Fibroblast of lung (primary cell): ENCODE measurements at regions not wholly inside any gene's neighbourhood (a gene's known extent, or its start where the extent isn't known, plus 50 kb on each side); places are given as distances from the start of the nearest gene placed in this dataset.

ENCODE experiments used
- EZH2 ChIP-seq: IDR thresholded peaks from 2 replicates; pipeline ENCODE4 v1.5.1; 2012; ENCODE audit warnings: low read length, control low read depth, mild to moderate bottlenecking; ENCODE audit errors: missing control alignments
- TF ChIP-seq, protein P1 (sequence below), 2 donors: IDR thresholded peaks in 1 of 2; conservative IDR thresholded peaks in 1 of 2; 1 replicate in 1 of 2; 2 replicates in 1 of 2; pipeline ENCODE4 v1.5.1; 2011 to 2012; ENCODE audit warnings: low read length in 2 of 2, control low read depth in 1 of 2, inconsistent platforms in 1 of 2, low read depth in 1 of 2, mild to moderate bottlenecking in 1 of 2

GRCh38 chr1:244356376-244356775 lies 95.3 kb downstream of the ADSS2 start:
- TF ChIP-seq, protein P1, sequence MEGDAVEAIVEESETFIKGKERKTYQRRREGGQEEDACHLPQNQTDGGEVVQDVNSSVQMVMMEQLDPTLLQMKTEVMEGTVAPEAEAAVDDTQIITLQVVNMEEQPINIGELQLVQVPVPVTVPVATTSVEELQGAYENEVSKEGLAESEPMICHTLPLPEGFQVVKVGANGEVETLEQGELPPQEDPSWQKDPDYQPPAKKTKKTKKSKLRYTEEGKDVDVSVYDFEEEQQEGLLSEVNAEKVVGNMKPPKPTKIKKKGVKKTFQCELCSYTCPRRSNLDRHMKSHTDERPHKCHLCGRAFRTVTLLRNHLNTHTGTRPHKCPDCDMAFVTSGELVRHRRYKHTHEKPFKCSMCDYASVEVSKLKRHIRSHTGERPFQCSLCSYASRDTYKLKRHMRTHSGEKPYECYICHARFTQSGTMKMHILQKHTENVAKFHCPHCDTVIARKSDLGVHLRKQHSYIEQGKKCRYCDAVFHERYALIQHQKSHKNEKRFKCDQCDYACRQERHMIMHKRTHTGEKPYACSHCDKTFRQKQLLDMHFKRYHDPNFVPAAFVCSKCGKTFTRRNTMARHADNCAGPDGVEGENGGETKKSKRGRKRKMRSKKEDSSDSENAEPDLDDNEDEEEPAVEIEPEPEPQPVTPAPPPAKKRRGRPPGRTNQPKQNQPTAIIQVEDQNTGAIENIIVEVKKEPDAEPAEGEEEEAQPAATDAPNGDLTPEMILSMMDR (conservative IDR thresholded peaks at IDR 0.05 in 1 of 2, IDR thresholded peaks at IDR 0.05 in 1 of 2; ENCODE audit: low read depth in 1 of 2, low read length in 2 of 2): no peak
- no peak for TF ChIP-seq EZH2
